Lung microvascular endothelial cell (primary cell): ENCODE measurements at regions not wholly inside any gene's neighbourhood (a gene's known extent, or its start where the extent isn't known, plus 50 kb on each side); places are given as distances from the start of the nearest gene placed in this dataset.
"Not testable (repeated sequence)": the region's sequence is repeated elsewhere in the genome, so short reads cannot be mapped to it uniquely, and the experiment has no call there.

Source experiments
- DNase-seq, 2 donors: peaks; one replicate each; pipeline versions ENCODE4 v3.0.0 to v3.0.0-alpha.2; 2010; ENCODE audit warnings: low read depth in 2 of 2

DNA sequence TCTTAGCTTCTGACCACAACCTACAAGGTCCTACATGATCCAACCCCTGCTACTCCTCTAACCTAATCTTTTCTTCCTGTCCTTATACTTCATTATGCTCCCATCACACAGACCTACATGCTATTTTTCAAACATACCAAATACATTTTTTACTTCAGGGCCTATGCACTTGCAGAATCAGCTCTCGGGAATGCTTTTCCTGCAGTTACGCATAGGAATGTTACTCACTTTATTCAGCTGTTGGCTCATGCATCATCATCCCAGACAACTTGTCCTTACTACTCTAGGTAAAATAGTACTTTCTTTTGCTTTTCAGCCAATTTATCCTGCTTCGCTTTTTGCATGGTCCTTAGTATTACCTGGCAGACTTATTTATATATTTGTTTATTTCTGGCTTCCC lies 105.6 kb downstream of the OXSM start:
- no peak for DNase-seq

DNA sequence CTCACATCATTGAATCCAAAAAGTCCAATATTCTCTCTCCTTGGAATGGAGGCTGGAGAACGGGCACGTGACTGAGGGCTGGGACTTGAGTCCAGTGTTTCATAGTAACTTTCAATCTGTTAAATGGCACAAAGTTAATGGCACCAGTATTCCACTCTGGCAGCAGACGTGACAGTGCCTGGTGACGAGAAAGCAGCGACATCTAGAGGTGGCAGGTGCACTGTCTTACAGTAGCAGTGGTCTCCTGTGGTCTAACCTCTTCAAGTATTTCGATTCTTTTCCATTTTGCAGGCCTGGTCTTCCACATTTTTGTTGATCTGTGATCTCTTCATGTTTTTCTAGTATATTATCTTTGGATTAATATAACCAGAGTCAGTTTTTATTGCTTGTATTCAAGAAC lies 107.1 kb downstream of the OXSM start:
- peak; percentile 2 to 15 for DNase-seq

DNA sequence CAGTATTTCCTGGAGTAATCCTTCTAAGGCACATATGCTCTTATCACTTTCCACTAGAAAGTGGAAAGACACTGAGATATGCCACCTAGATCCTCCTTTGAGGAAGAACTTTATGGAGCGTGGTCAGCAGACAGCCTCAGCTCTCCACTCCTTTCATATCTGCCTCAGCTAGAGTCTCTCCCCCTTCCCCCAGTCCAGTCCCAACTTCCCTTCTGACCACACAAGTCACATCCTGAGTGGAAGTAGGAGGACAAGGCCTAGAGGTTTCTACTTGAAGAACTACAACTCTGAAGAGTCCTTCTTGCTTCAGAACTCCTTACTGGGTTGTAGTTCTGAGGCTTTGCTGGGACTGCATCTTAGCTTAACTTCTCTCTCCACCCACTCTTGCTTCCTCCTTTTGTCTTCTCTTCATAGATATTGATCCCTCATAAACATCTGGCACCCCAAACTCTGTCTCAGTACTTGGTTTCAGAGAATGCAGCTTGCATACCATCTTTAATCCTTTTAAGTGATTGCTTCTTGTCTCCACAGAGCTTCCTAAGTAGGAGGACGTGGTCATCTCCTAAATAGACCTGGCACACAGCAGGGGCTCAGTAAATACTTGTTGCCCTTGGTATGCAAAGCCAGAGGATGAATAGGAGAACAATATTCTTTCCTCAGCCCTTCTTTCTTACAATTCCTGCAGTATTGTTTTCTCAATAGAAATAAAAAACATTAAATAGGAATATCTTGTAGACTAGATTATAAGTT lies 109.6 kb downstream of the OXSM start:
- DNase-seq, result no peak

DNA sequence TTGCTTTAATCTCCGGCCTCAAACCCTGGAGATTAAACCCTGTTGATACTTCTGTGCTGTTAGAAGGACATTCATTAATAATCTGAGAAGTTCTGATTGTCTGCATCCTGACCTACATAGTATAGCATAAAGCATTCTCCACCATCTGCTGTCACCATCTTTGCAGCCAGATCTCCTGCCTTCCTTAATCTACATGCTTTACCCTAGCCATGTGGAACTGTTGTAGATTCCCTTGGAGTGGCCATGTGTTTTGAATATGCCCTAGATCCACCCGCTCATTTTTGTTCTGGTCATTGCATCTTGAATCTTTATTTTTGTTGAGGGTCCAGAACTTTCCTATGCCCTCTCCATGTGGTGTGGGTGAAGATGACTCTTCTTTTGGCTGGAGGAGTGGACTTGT lies 110.3 kb downstream of the OXSM start:
- no peak for DNase-seq

DNA sequence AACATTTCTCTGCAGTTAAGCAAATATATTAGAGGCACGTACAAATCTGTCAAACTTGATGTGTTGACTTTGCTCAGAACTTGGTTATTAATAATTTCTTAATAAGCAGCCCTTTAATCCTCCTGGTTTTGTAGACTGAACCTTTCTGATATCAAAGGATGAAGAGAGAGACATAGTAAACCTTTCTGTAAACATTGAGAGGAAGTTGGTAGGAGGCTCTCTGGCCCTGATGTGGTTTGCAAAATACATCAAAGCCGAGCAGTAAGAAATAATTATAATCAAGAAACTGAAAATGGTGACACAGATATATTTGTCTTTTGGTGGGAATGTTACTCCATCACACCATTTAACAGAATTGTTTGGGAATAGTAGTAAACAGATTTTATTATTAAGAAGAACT lies 111.9 kb downstream of the OXSM start:
- DNase-seq, result no peak

DNA sequence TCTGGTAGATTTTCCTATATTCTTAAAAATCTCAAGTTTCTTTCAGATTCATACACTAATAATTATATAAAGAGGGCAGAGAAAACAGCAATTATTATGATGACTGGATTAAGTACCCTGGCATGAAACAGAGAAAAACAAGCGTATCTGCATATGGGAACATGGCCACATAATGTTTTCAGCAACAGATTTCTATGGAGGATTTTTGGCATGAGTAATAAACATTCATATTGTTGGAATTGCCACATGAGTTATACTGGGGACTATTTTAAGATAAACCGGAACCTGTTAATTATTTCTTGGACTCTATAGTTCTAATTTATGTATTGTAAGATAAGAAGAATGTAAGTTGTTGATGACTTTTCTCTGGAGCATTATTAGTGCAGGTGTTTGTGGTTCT lies 112.7 kb downstream of the OXSM start:
- no peak for DNase-seq

DNA sequence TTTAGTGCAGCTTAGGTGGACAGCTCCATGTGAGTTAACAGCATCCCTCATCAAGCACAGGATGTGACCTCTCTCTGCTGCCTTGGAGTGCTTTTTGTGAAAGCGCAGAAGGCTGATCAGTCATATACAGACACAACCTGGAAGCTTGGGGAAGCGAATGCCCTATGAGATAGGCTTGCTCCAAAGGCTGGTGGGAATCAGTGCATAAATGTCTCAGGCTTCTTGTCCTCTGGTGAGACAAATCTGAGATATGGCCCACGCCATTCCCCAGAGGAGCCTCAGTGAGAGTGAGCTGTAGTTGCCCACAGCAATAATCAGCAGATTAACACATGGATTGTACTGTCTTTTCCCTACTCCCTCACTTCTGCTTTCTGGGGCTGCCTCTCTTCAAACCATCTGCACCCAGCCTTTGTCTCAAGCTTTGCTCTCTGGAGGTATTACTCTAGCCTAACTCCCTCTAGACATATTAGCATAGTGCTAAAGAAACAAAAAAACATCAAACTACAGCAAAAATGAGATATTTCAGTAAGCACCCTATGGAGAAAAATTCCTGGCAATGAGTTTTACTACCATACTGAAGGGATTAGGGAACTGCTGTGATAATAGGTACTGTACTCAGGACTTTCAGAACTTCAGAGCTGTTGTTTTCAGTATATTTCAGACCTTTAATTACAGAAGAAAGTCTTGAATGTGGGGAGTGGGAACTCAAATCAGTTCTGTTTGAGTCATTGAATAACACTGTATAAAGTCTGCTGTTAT lies 113.7 kb downstream of the OXSM start:
- DNase-seq, result no peak

DNA sequence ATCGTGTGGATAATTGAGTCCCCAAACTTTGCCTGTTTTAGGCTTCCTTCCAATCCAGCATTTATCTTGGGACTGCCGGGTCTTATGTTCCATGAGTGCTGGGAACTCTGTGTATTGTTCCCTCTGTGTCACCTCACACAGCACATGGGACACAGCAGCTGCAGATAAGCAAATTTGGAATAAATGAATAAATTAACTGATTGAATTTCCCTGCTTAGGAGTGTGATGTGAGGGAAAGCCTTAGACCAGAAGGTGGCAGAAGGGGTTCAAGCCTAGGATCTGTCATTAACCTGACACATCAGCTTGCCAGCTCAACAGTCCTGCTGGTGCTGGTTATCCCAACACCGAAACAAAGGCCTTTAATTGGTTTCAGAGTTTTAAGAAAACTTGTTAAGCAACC lies 114.3 kb downstream of the OXSM start:
- no peak for DNase-seq

DNA sequence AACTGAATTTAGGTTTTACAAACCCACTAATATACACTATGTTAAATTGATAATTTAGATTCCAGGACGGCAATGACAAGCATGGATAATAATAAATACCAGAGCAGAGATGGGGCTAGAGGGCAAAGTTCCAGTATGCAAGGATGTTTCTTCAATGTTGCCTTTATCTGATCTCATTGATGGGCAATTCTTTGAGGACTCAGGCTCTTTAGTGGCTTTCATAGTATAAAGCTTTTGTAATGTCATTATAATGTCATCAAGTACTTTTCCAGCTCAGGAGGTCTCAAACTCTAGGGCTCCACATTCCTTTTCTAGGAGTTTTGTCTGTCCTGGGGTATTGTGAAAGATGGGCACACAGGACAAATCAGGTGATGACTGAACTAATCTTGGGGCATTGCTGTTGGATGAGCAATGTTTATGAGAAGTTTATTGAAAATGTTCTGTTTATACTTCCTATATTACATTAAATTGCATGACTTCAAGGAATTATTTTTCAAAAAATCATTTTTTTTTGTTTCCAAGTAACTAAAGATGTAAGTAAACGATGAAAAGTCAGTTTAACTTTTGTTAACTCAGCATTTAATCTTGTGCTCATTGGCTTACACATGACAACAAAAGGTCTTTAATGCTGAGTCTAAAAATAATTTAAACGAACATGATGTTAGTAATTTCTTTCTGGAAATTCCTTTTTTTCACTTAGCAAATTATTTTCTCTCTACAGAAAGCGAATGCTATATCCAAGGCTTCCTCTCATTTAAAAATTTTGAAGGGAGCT lies 116.4 kb downstream of the OXSM start:
- DNase-seq, result no peak

DNA sequence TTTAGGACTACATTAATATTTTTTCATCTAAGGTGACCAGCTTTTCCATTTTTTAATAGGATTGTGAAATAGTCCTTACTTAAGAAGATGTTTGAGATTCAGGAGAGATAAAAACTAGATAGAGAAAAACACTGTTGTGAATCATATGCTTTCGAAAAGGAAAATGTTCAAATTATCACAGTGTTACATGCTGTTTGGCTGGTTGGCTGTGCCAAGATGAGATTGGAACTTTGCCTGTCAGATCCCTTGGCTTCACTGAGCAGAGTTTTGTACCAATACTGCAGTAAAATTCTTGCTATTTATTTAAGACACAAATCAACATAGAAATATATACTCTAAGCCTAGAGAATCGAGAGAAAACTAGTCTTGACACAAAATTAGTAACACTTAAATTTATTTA lies 117.2 kb downstream of the OXSM start:
- DNase-seq, result no peak

DNA sequence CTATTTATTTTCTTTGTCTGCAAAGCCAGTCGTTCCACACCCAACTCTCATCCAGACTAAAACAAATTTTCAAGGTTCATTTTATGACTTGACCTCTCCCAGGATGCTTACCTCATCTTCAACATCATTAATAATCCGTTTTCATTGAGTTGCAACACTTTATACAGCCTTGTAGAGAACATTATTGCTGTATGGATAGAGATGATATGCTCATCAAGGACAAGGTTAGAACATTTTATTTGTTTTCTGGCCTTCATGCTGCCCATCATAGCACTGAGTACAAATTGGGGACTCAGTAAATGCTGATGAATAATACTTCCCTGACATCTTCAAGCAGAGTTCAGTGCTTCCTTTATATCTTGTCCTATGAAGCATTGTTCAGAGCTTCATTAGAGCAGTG lies 120.2 kb downstream of the OXSM start:
- DNase-seq, result no peak

DNA sequence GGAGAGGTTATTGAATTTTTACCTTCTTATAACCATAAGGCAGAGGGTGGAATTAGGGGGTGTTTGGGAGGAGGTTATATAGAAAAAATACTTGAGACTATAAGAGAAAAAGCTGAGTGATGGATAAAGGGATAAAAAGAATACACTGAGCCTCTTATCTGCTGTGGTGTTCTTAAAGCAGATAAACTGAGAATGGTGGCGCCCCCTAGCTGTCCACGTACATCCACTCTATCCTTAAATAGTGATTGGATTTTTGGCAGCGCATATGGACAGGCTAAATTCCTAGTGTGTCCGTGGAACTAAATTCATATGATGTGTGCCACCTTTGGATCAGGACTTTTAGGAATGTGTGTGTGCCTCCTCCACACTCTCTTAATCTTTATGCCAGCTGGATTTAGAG lies 121.1 kb downstream of the OXSM start:
- DNase-seq, result peak; percentile 4 to 16

DNA sequence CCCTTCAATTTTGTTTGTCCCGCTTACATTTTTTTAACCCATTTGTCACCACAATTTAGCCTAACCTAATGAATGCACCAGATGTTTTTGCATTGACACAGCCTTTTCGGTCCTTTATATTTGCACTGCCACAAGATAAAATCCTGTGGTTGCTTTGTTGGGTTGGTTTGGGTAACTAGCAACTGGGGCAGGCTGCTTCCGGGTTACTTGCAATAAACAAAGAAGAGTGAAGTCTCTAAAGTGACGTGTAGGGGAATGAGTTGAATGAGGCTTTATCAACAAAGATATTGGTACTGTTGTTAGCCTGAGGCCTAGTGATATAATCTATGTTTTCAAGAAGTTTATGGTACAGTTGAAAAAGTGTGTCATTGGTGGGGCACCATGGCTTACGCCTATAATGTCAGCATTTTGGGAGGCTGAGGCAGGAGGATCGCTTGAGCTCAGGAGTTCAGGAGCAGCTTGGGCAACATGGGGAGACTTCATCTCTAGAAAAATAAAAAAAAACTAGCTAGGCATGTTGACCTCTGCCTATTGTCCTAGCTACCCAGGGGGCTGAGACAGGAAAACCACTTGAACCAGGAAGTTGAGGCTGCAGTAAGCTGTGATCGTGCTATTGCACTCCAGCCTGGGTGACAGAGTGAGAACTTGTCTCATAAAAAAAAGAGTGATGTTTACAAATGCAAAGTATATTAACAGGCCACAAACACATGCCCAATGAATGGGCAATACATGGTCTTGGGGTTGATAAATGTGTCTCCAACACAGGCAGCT lies 121.8 kb downstream of the OXSM start:
- DNase-seq, result no peak

DNA sequence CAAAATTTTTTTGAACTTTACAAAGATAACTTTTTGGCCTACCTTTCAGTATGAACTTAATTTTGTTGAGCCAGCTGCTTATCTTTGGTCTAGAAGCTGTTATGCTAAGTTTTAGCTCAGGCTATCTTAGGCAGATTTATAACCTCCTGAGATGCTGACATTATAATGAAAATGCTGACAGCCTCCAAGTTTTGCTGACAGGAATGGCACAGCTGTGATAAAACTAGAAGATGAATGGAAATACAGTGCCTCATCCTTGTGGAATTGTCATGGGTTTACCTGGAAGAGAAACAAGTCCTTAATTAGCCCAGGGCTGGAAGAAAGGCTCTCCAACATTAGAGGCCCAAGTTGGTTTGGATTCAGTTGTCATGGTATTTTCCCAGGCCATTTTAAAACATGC lies 123.3 kb downstream of the OXSM start:
- no peak for DNase-seq

DNA sequence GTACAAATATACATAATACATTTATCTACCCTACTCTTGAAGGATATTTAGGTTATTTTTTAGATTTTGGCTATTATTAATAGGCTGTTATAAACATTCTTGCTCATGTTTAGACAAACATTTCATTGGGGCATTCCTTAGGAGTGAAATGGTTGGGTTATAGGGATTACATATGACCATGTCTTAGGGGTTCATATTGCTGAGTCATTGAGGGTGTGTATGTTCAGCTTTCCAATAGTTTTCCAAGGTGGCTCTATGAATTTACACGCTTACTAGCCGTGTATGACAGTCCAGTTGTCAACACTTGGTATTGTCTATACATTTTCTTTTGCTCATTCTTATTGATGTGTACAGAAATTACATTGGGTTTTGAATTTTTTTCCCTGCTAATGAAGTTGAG lies 125.8 kb downstream of the OXSM start:
- no peak for DNase-seq

DNA sequence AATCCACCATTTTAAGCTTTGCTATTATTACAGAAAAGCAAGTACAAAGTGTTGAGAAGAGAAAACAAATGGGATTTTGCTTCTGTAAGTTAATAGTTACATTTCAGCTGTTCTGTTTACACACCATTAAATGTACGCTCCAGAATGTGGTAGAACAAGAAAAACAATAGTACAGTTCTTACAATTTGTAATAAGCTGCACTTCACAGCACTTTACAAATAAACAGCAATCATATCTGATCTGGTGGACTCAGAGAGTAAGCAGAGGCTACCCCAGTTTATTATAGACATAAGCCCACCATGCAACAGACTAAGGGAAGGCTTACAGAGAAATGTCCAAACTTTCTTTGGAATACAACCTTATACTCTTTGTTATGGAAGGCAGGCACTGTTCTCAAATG lies 126.4 kb downstream of the OXSM start:
- DNase-seq, result no peak

DNA sequence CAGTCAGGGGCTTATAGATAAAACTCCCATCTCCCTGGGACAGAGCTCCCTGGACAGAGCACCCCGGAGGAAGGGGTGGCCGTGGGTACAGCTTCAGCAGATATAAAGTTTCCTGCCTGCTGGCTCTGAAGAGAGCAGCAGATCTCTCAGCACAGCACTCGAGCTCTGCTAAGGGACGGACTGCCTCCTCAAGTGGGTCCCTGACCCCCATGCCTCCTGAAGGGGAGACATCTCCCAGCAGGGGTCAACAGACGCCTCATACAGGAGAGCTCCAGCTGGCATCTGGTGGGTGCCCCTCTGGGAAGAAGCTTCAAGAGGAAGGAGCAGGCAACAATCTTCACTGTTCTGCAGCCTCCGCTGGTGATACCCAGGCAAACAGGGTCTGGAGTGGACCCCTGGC lies 142.1 kb downstream of the OXSM start:
- not testable (repeated sequence) for DNase-seq

DNA sequence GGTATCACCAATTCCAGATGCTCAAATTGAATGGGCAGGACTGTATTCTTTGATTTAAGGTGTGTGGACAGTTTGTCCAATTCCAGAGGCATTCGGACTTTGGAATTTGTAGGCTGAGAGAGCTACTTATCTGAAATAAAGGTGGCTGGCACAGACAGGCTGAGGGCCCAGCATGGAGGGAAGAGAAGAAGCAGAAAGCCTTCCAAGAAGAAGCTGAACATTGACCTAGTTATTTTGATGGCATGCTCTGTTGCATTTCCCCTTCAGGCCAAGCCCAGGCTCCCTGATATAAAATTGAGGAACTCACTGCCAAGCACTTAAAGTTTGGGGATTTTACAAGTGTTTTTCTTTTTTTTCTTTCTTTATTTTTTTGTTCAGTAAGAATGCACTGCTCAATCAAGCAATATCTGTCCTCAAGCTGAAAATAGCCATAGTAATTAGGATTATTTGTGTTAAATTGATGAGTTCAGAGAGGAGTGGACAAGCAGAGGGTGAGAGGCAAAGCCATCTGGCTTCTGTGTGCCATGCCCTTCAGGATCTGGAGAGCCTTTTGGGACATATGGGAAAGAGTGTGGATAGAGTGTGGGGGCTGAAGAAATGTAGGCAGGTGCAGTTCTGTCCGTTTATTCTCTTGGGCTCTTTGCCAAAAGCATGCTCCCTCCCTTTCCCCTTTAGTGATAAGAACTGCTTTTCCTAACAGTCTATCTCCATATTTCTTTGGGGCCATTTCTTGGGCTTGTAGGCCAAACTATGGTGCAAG lies 148.9 kb downstream of the OXSM start:
- DNase-seq, result no peak

DNA sequence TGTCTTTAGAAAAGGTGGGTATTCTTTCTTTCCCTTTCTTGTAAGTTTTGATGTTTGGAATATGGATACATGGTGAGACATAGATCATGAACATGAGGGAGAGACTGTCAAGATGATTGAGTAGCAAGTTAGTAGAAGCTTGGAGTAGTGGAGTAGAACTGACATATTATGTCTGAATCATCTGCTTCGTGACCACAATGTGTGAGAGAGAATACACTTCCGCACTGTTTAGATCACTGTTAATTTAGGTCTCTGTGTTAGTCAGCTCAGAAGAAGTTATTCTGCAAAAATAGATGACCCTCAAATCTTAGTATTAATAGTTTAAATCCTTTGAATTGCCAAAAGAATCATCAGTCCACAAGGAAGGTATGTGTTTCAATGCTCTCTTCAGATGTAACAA lies 151.0 kb downstream of the OXSM start:
- no peak for DNase-seq

DNA sequence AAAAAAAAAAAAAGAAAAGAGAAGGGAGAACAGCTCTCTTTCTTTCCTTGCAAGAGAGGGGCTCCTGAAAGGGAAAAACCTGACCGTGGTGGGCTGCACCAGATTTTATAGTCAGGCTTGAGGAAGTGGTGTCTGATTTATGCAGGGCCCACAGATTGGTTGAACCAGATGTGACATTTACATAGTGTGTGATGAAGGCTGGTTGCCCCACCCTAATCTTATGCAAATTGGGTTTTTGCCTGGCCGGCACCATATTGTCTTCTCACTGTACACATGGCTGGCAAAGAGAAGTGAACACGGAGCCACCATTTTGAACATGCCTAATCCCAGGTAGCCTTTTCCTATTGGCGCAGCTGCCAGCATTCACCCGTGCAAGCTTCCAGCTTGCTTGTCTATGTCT lies 154.4 kb downstream of the OXSM start:
- no peak for DNase-seq

DNA sequence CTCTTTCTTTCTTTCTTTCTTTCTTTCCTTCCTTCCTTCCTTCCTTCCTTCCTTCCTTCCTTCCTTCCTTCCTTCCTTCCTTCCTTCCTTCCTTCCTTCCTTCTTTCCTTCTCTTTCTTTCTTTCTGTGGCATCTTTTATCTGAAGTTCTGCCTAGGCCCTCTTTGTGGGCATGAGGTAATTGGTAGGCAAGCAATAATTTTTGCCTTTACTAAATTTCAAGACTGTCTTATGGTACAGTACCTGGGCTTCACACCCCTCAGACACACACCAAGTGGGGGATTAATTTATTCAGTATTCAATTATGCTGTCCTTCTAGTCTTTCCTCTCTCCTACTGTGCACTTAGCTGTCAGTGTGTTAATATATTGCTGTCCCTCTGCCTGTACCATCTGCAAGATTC lies 155.5 kb downstream of the OXSM start:
- no peak for DNase-seq
